ENCODE measurements at regions not wholly inside any gene's neighbourhood (a gene's known extent, or its start where the extent isn't known, plus 50 kb on each side); places are given as distances from the start of the nearest gene placed in this dataset.

DNA sequence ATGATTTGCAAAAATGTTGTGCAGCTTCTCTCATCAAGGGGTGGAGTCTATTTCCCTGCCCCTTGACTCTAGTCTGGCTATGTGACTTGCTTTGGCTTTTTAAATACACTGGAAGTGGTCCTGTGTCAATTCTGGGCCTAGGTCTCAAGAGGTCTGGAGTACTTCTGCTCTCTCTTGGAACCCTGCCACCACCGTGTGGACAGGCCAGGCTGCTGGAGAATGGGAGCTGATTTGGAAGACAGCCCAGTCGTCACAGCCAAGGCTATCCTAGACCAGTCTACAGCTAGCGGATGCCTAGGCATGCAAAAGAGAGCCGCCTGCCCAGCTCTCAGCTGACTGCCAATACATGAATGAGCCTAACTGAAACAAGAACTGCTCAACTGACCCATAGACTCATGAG is 56.7 kb upstream of the CLINT1 start:
- Histone ChIP-seq H2AFZ (no peak overlapping the region), H3K27me3 (no peaks in the 10 kb centered on the region), H3K27ac (peak overlapping the region; percentile 8), H3K4me1 (ENCODE audit: insufficient read depth) (peaks cover 26% of the 10 kb centered on the region), H3K36me3 (replicated peaks; ENCODE audit: insufficient read depth, low read depth) (no peaks in the 10 kb centered on the region), H3K4me3 (no peak overlapping the region), H3K9me2 (replicated peaks; ENCODE audit: insufficient read depth) (no peaks in the 10 kb centered on the region), H4K20me1 (ENCODE audit: insufficient read depth, poor library complexity, severe bottlenecking) (no peaks in the 10 kb centered on the region), H3K9me3 (ENCODE audit: low read depth) (no peaks in the 10 kb centered on the region), H3K4me2 (no peak overlapping the region), H3K79me2 (no peaks in the 10 kb centered on the region)
- WGBS (ENCODE audit: low lambda C conversion rate, missing lambda C conversion rate) = 63% methylated on average over 4 of the region's 4 CpGs
- TF ChIP-seq EZH2 (IDR thresholded peaks at IDR 0.05; ENCODE audit: borderline replicate concordance) = no peak
- no peak for TF ChIP-seq EZH2phosphoT487 (IDR thresholded peaks at IDR 0.05; ENCODE audit: low read depth, severe bottlenecking, unreplicated experiment)
- TF ChIP-seq, protein P1, sequence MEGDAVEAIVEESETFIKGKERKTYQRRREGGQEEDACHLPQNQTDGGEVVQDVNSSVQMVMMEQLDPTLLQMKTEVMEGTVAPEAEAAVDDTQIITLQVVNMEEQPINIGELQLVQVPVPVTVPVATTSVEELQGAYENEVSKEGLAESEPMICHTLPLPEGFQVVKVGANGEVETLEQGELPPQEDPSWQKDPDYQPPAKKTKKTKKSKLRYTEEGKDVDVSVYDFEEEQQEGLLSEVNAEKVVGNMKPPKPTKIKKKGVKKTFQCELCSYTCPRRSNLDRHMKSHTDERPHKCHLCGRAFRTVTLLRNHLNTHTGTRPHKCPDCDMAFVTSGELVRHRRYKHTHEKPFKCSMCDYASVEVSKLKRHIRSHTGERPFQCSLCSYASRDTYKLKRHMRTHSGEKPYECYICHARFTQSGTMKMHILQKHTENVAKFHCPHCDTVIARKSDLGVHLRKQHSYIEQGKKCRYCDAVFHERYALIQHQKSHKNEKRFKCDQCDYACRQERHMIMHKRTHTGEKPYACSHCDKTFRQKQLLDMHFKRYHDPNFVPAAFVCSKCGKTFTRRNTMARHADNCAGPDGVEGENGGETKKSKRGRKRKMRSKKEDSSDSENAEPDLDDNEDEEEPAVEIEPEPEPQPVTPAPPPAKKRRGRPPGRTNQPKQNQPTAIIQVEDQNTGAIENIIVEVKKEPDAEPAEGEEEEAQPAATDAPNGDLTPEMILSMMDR (IDR thresholded peaks at IDR 0.05; ENCODE audit: poor library complexity) = peak; percentile 6
- DNase-seq (ENCODE audit: low spot score) = peak; percentile 69

DNA sequence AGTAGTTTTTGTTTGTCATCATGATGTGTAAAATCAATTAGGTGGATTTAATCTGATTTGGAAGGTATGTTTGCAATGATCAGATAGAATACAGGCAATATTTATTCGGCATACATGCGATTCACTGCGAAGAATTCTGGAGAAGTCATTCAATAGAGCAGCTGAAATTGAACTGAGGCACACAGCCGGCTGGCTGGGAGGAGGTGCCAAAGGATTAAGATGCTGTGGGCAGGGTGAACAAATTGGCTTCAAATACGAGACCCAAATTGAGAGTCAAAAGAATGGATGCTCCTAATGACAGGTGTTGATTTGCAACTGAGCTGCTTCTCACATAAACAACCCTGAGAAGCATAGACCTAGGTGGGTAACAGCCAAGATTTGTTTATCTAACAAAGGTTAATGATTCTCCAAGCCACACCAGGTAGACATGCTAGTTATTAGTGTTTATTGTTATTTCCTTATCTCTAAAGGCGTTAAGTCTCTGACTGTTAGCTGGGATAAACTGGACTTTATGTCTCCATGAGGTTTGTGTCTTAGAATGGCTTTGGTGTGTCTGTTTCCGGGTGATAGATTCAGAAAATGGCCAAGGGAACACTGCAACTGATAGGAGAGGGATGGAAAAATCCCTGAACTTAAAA is 55.3 kb upstream of the CLINT1 start:
- no peaks in the 10 kb centered on the region for H3K9me2 ChIP-seq (replicated peaks; ENCODE audit: insufficient read depth)
- H3K9me3 ChIP-seq (ENCODE audit: low read depth) = no peaks in the 10 kb centered on the region
- 54% methylated on average over 7 of the region's 7 CpGs for WGBS (ENCODE audit: low lambda C conversion rate, missing lambda C conversion rate)
- H2AFZ ChIP-seq = no peak overlapping the region
- H3K4me3 ChIP-seq = no peak overlapping the region
- H3K4me1 ChIP-seq (ENCODE audit: insufficient read depth) = peaks cover 26% of the 10 kb centered on the region
- H3K36me3 ChIP-seq (replicated peaks; ENCODE audit: insufficient read depth, low read depth) = no peaks in the 10 kb centered on the region
- no peaks in the 10 kb centered on the region for H4K20me1 ChIP-seq (ENCODE audit: insufficient read depth, poor library complexity, severe bottlenecking)
- TF ChIP-seq EZH2 (IDR thresholded peaks at IDR 0.05; ENCODE audit: borderline replicate concordance) = no peak
- TF ChIP-seq, protein P1 (IDR thresholded peaks at IDR 0.05; ENCODE audit: poor library complexity) = no peak
- DNase-seq (ENCODE audit: low spot score) = peak; percentile 37
- H3K27me3 ChIP-seq = no peaks in the 10 kb centered on the region
- H3K79me2 ChIP-seq = no peaks in the 10 kb centered on the region
- H3K27ac ChIP-seq = peak overlapping the region; percentile 63
- H3K4me2 ChIP-seq = no peak overlapping the region

DNA sequence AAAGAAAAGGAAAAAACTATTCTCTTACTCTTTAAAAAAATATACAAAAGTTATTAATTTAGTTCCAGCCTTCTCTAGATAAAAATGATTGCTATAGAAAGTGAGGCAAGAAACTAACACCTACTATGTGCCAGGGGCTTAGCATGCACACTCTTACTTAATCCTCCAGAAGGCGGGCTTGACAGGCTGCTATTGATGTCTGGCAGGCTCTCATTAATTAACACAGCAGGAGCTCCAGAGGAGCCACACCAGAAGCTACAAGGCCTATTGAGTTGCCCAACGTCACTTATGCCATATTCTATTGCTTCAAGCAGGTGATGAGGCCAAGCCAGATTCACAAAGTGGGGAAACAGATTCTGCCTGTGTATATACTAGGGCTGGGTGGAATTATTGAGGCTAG is 54.6 kb upstream of the CLINT1 start:
- Histone ChIP-seq H3K27me3 (no peaks in the 10 kb centered on the region), H2AFZ (no peak overlapping the region), H3K4me2 (no peak overlapping the region), H3K27ac (peak overlapping the region; percentile 63), H3K4me3 (no peak overlapping the region), H3K79me2 (no peaks in the 10 kb centered on the region), H3K9me3 (ENCODE audit: low read depth) (no peaks in the 10 kb centered on the region), H3K9me2 (replicated peaks; ENCODE audit: insufficient read depth) (no peaks in the 10 kb centered on the region), H3K4me1 (ENCODE audit: insufficient read depth) (peaks cover 21% of the 10 kb centered on the region), H3K36me3 (replicated peaks; ENCODE audit: insufficient read depth, low read depth) (no peaks in the 10 kb centered on the region), H4K20me1 (ENCODE audit: insufficient read depth, poor library complexity, severe bottlenecking) (no peaks in the 10 kb centered on the region)
- DNase-seq (ENCODE audit: low spot score) = no peak
- WGBS (ENCODE audit: low lambda C conversion rate, missing lambda C conversion rate) = 65% methylated on average over 2 of the region's 2 CpGs
- no peak for TF ChIP-seq EZH2phosphoT487 (IDR thresholded peaks at IDR 0.05; ENCODE audit: low read depth, severe bottlenecking, unreplicated experiment)
- TF ChIP-seq, protein P1 (IDR thresholded peaks at IDR 0.05; ENCODE audit: poor library complexity) = no peak
- TF ChIP-seq EZH2 (IDR thresholded peaks at IDR 0.05; ENCODE audit: borderline replicate concordance) = no peak
